B cell (primary cell): ENCODE measurements at regions not wholly inside any gene's neighbourhood (a gene's known extent, or its start where the extent isn't known, plus 50 kb on each side); places are given as distances from the start of the nearest gene placed in this dataset.
A peak's percentile ranks its signal among the peaks of the same experiment; 100 is the strongest.

Experiments
- ATAC-seq: fragments of 200-7000 bp; cut with Tn5 transposase; one replicate; pipeline ENCODE4 v1.10.0; 2021; ENCODE audit warnings: low read depth, mild to moderate bottlenecking, moderate number of reproducible peaks, moderate library complexity
- CTCF ChIA-PET: fragments of 350-600 bp; sonication (Branson Sonifier 250); formaldehyde crosslinking; loops from one replicate; lab custom pipeline; 2021; ENCODE audit warnings: antibody characterized with exemption, inconsistent platforms; lab: Charles Lee
- POLR2A ChIA-PET: fragments of 350-600 bp; sonication (Branson Sonifier 250); formaldehyde crosslinking; loops from one replicate; lab custom pipeline; 2021; ENCODE audit warnings: antibody characterized with exemption; lab: Charles Lee
- DNase-seq: peaks from one replicate; pipeline ENCODE4 v3.0.0; 2013
- H2AFZ ChIP-seq: 2 replicates; pipeline ENCODE4 v1.6.1; 2012; ENCODE audit warnings: mild to moderate bottlenecking, low read depth, low read length; ENCODE audit not compliant: insufficient read depth, poor library complexity, severe bottlenecking
- H3K27ac ChIP-seq, 2 donors: 1 replicate in 1 of 2; 2 replicates in 1 of 2; pipeline ENCODE4 v1.5.1; 2012 to 2013; ENCODE audit warnings: low read length in 2 of 2, mild to moderate bottlenecking in 2 of 2, moderate library complexity in 1 of 2
- H3K27me3 ChIP-seq, 4 experiments: fragments of 200-600 bp in 1 of 4; sonication (generic) in 1 of 4; replicated peaks in 1 of 4; 1 replicate in 2 of 4; 2 replicates in 2 of 4; pipeline versions ENCODE4 v1.6.1 to v1.7.0; 2013 to 2016; ENCODE audit warnings: low read length in 3 of 4, mild to moderate bottlenecking in 2 of 4, mixed read lengths in 1 of 4, moderate library complexity in 1 of 4; ENCODE audit not compliant: insufficient read depth in 4 of 4, control insufficient read depth in 3 of 4; ENCODE audit errors: control extremely low read depth in 1 of 4
- H3K36me3 ChIP-seq, 2 experiments: replicated peaks in 1 of 2; 1 replicate in 1 of 2; 2 replicates in 1 of 2; pipeline versions ENCODE4 v1.6.1 to v1.7.1; 2013; ENCODE audit warnings: low read length in 1 of 2; ENCODE audit not compliant: insufficient read depth in 2 of 2, control insufficient read depth in 1 of 2; ENCODE audit errors: control extremely low read depth in 1 of 2, extremely low read depth in 1 of 2
- H3K4me1 ChIP-seq, 2 donors: fragments of 200-600 bp in 1 of 2; sonication (generic) in 1 of 2; 1 replicate in 1 of 2; 2 replicates in 1 of 2; pipeline versions ENCODE4 v1.5.1 to v1.6.1; 2013 to 2017; ENCODE audit warnings: low read length in 2 of 2; ENCODE audit not compliant: control insufficient read depth in 2 of 2, insufficient read depth in 2 of 2
- H3K4me2 ChIP-seq: replicated peaks from 2 replicates; pipeline ENCODE3; 2012; ENCODE audit warnings: mild to moderate bottlenecking, low read depth, low read length; ENCODE audit not compliant: poor library complexity, severe bottlenecking
- H3K4me3 ChIP-seq, 5 experiments: fragments of 200-600 bp in 1 of 5; sonication (generic) in 1 of 5; 1 replicate in 3 of 5; 2 replicates in 2 of 5; pipeline versions ENCODE4 v1.5.1 to v1.7.0; 2011 to 2016; ENCODE audit warnings: low read length in 4 of 5, mild to moderate bottlenecking in 4 of 5, low read depth in 2 of 5, control low read depth in 1 of 5, moderate library complexity in 1 of 5; ENCODE audit not compliant: insufficient read depth in 1 of 5; ENCODE audit errors: control extremely low read depth in 1 of 5, extremely low read depth in 1 of 5
- H3K79me2 ChIP-seq: fragments of 200-600 bp; sonication (generic); one replicate; pipeline ENCODE4 v1.6.0; 2016; ENCODE audit warnings: low read length; ENCODE audit not compliant: control insufficient read depth, insufficient read depth
- H3K9ac ChIP-seq: fragments of 200-600 bp; sonication (generic); 2 replicates; pipeline ENCODE4 v1.6.1; 2017; ENCODE audit warnings: mild to moderate bottlenecking, low read length, moderate library complexity
- H3K9me3 ChIP-seq, 3 donors: one replicate each; pipeline versions ENCODE4 v1.6.1 to v1.7.1; 2013; ENCODE audit warnings: low read length in 2 of 3; ENCODE audit not compliant: control insufficient read depth in 2 of 3, insufficient read depth in 1 of 3; ENCODE audit errors: control extremely low read depth in 1 of 3
- H4K20me1 ChIP-seq: 2 replicates; pipeline ENCODE4 v1.6.0; 2012; ENCODE audit warnings: mild to moderate bottlenecking, low read length; ENCODE audit not compliant: insufficient read depth, control insufficient read depth, poor library complexity, severe bottlenecking
- H3K27ac Mint-ChIP-seq: one replicate; pipeline ENCODE4 v1.8.0; 2021; ENCODE audit warnings: mixed read lengths
- H3K27me3 Mint-ChIP-seq: one replicate; pipeline ENCODE4 v1.8.0; 2021; ENCODE audit warnings: mixed read lengths
- H3K4me1 Mint-ChIP-seq: one replicate; pipeline ENCODE4 v1.8.0; 2021; ENCODE audit warnings: mixed read lengths
- H3K4me3 Mint-ChIP-seq: one replicate; pipeline ENCODE4 v1.8.0; 2021; ENCODE audit warnings: mixed read lengths
- H3K9me3 Mint-ChIP-seq: one replicate; pipeline ENCODE4 v1.8.0; 2022; ENCODE audit warnings: mixed read lengths; ENCODE audit not compliant: insufficient read depth
- CTCF ChIP-seq: fragments of 200-600 bp; IDR thresholded peaks from one replicate; pipeline ENCODE4 v1.8.0; 2022; ENCODE audit warnings: antibody characterized with exemption, mild to moderate bottlenecking
- EZH2 ChIP-seq: IDR thresholded peaks from 2 replicates; pipeline ENCODE4 v1.6.1; 2012; ENCODE audit warnings: borderline replicate concordance, low read depth, mild to moderate bottlenecking, moderate library complexity, low read length; ENCODE audit not compliant: insufficient read depth, poor library complexity, severe bottlenecking
- WGBS: methylation state at CpG from one replicate; pipeline ENCODE4 v1.1.5; 2013; ENCODE audit warnings: missing lambda C conversion rate; ENCODE audit not compliant: insufficient coverage; 5-methylcytosine and 5-hydroxymethylcytosine counted together
- intact Hi-C: fragments of 100-400 bp; cut with micrococcal nuclease; formaldehyde crosslinking; loops from one replicate; pipeline ENCODE4 v1.10.0; 2022

- Histone ChIP-seq H2AFZ (no peak overlapping the region), H3K27ac (no peak overlapping the region), H3K4me2 (no peak overlapping the region), H3K4me3 (no peak overlapping the region), H3K9me3 (no peaks in the 10 kb centered on the region), H3K27me3 (no peaks in the 10 kb centered on the region), H3K79me2 (peaks cover 24% of the 10 kb centered on the region), H4K20me1 (no peaks in the 10 kb centered on the region), H3K9ac (no peak overlapping the region), H3K36me3 (no peaks in the 10 kb centered on the region), H3K4me1 (peaks cover 9 to 10% of the 10 kb centered on the region in 2 donors)
- Mint-ChIP-seq H3K27me3 (no peaks in the 10 kb centered on the region), H3K9me3 (no peaks in the 10 kb centered on the region), H3K27ac (no peak overlapping the region), H3K4me3 (peak overlapping the region; percentile 21), H3K4me1 (peaks cover 5% of the 10 kb centered on the region)
- no peak for ATAC-seq
- DNase-seq, result no peak
- no CpG with 5 or more reads among the region's 1 CpG for WGBS
- intact Hi-C loops, result no loop called here
- TF ChIP-seq EZH2, result no peak
- TF ChIP-seq CTCF, result no peak
- POLR2A ChIA-PET, result interaction anchor here (0.6 to 8.8 kb wide), 5 partner anchors 17 to 1086 kb away, joined by 3 to 266 read pairs (median 3); a partner anchor contains a TSS
- CTCF ChIA-PET, result interaction anchor here (0.7 to 1.5 kb wide), 3 partner anchors 8 to 22 kb away, joined by 3 to 4 read pairs (median 3); no protein-coding TSS in a partner anchor
Measured at GRCh38 chr6:27149150-27149549, 98.4 kb upstream of the PRSS16 start.

GRCh38 chr6:27154696-27155095, 92.8 kb upstream of the PRSS16 start:
- H2AFZ ChIP-seq, result peak overlapping the region; percentile 60
- CTCF ChIA-PET, result interaction anchor here (1.0 to 3.5 kb wide), 4 partner anchors 7 to 641 kb away, joined by 3 to 34 read pairs (median 13); a partner anchor contains a TSS

More at GRCh38 chr6:27154696-27155095, 92.8 kb upstream of the PRSS16 start:
- Histone ChIP-seq H4K20me1 (no peaks in the 10 kb centered on the region), H3K4me3 (no peak overlapping the region), H3K27ac (peak overlapping the region in 1 of 2 donors; percentile 61), H3K9ac (no peak overlapping the region), H3K4me2 (peak overlapping the region; percentile 42), H3K9me3 (no peaks in the 10 kb centered on the region), H3K79me2 (no peaks in the 10 kb centered on the region), H3K36me3 (no peaks in the 10 kb centered on the region), H3K4me1 (peaks cover 17 to 20% of the 10 kb centered on the region in 2 donors), H3K27me3 (no peaks in the 10 kb centered on the region)
- ATAC-seq (no peak), DNase-seq (no peak)
- Mint-ChIP-seq H3K4me1 (peaks cover 25% of the 10 kb centered on the region), H3K4me3 (peak overlapping the region; percentile 6), H3K9me3 (peaks cover 2% of the 10 kb centered on the region), H3K27me3 (no peaks in the 10 kb centered on the region), H3K27ac (no peak overlapping the region)
- TF ChIP-seq EZH2 (no peak), CTCF (no peak)
- intact Hi-C loops, result loop anchor here (5.0 kb wide), 1 partner anchor 1788 kb away; no protein-coding TSS in a partner anchor
- no CpG with 5 or more reads among the region's 1 CpG for WGBS
- POLR2A ChIA-PET, result no interaction called here
